Neural cell (in vitro differentiated cells): ENCODE measurements at regions not wholly inside any gene's neighbourhood (a gene's known extent, or its start where the extent isn't known, plus 50 kb on each side); places are given as distances from the start of the nearest gene placed in this dataset.

ENCODE experiments used
- H2AFZ ChIP-seq: fragments of 200-600, 300-800 bp; sonication (generic), shearing (Covaris generic); 2 replicates; pipeline ENCODE4 v1.6.0; 2014; ENCODE audit warnings: low read depth, mild to moderate bottlenecking, antibody characterized with exemption, low read length, moderate library complexity
- H3F3A ChIP-seq: fragments of 200-600 bp; shearing (Covaris generic); 2 replicates; pipeline ENCODE4 v1.6.1; 2016; ENCODE audit warnings: mild to moderate bottlenecking, moderate library complexity, mixed read lengths, antibody characterized with exemption, low read length; ENCODE audit not compliant: insufficient read depth, poor library complexity, severe bottlenecking
- H3K27ac ChIP-seq: fragments of 200-600, 300-800 bp; sonication (generic), shearing (Covaris generic); 2 replicates; pipeline ENCODE4 v1.5.1; 2014; ENCODE audit warnings: mild to moderate bottlenecking, low read length, moderate library complexity
- H3K27me3 ChIP-seq: fragments of 300-800, 200-600 bp; sonication (generic), shearing (Covaris generic); 2 replicates; pipeline ENCODE4 v1.6.0; 2014; ENCODE audit warnings: mild to moderate bottlenecking, low read depth, low read length, moderate library complexity; ENCODE audit not compliant: insufficient read depth
- H3K36me3 ChIP-seq: fragments of 300-800, 200-600 bp; sonication (generic), shearing (Covaris generic); 2 replicates; pipeline ENCODE4 v1.5.1; 2014; ENCODE audit warnings: mild to moderate bottlenecking, antibody characterized with exemption, low read length, moderate library complexity; ENCODE audit not compliant: insufficient read depth
- H3K4me2 ChIP-seq: fragments of 300-800, 200-600 bp; sonication (generic), shearing (Covaris generic); 2 replicates; pipeline ENCODE4 v1.6.0; 2014; ENCODE audit warnings: mild to moderate bottlenecking, low read length
- H3K4me3 ChIP-seq: fragments of 300-800, 200-600 bp; sonication (generic), shearing (Covaris generic); 2 replicates; pipeline ENCODE4 v1.5.1; 2014; ENCODE audit warnings: mild to moderate bottlenecking, low read length, moderate library complexity
- H3K79me2 ChIP-seq: fragments of 200-600 bp; shearing (Covaris generic); replicated peaks from 2 replicates; pipeline ENCODE4 v1.6.0; 2014; ENCODE audit warnings: mild to moderate bottlenecking, low read length, moderate library complexity; ENCODE audit not compliant: insufficient read depth
- H3K9ac ChIP-seq: fragments of 300-800, 200-600 bp; sonication (generic), shearing (Covaris generic); 2 replicates; pipeline ENCODE4 v1.6.1; 2016; ENCODE audit warnings: mild to moderate bottlenecking, low read length, mixed read lengths
- H3K9me2 ChIP-seq: fragments of 200-600 bp; shearing (Covaris generic); 2 replicates; pipeline ENCODE4 v1.6.1; 2016; ENCODE audit warnings: mild to moderate bottlenecking, low read length, mixed read lengths; ENCODE audit not compliant: insufficient read depth
- H3K9me3 ChIP-seq: fragments of 200-600, 300-800 bp; sonication (generic), shearing (Covaris generic); 2 replicates; pipeline ENCODE4 v1.6.1; 2016; ENCODE audit warnings: mild to moderate bottlenecking, mixed run types, low read length, moderate library complexity, mixed read lengths
- H4K20me1 ChIP-seq: fragments of 200-600 bp; shearing (Covaris generic); 2 replicates; pipeline ENCODE4 v1.6.1; 2016; ENCODE audit warnings: mild to moderate bottlenecking, mixed run types; ENCODE audit not compliant: insufficient read depth
- EP300 ChIP-seq: fragments of 450-650 bp; conservative IDR thresholded peaks from 2 replicates; pipeline ENCODE4 v1.6.1; 2014; ENCODE audit warnings: antibody characterized with exemption, mild to moderate bottlenecking, moderate library complexity; ENCODE audit not compliant: poor library complexity, severe bottlenecking
- EZH2 ChIP-seq: fragments of 200-600, 300-800 bp; shearing (Covaris generic), sonication (generic); IDR thresholded peaks from 2 replicates; pipeline ENCODE4 v1.6.1; 2014; ENCODE audit warnings: antibody characterized with exemption, low read length, borderline replicate concordance, mild to moderate bottlenecking; ENCODE audit not compliant: insufficient read depth, poor library complexity, severe bottlenecking
- MXI1 ChIP-seq: fragments of 450-650 bp; conservative IDR thresholded peaks from 2 replicates; pipeline ENCODE4 v1.6.1; 2014; ENCODE audit warnings: antibody characterized with exemption, mild to moderate bottlenecking; ENCODE audit not compliant: poor library complexity, severe bottlenecking
- POLR2AphosphoS5 ChIP-seq: IDR thresholded peaks from 2 replicates; pipeline ENCODE4 v1.6.1; 2012
- RAD21 ChIP-seq: fragments of 450-650 bp; conservative IDR thresholded peaks from 2 replicates; pipeline ENCODE4 v1.6.1; 2014; ENCODE audit warnings: antibody characterized with exemption, mild to moderate bottlenecking, moderate library complexity
- SMC3 ChIP-seq: fragments of 450-650 bp; conservative IDR thresholded peaks from 2 replicates; pipeline ENCODE4 v1.6.1; 2014; ENCODE audit warnings: antibody characterized with exemption, mild to moderate bottlenecking, moderate library complexity; ENCODE audit not compliant: poor library complexity
- TAF1 ChIP-seq: IDR thresholded peaks from 2 replicates; pipeline ENCODE4 v1.6.1; 2012; ENCODE audit warnings: low read depth
- TF ChIP-seq, protein P1 (sequence below): fragments of 450-650 bp; IDR thresholded peaks from 2 replicates; pipeline ENCODE4 v1.5.1; 2014; ENCODE audit warnings: antibody characterized with exemption, mild to moderate bottlenecking, moderate library complexity; ENCODE audit not compliant: poor library complexity, severe bottlenecking
- TF ChIP-seq, protein P2 (sequence below): IDR thresholded peaks from 2 replicates; pipeline ENCODE4 v1.6.1; 2012; ENCODE audit warnings: borderline replicate concordance

DNA sequence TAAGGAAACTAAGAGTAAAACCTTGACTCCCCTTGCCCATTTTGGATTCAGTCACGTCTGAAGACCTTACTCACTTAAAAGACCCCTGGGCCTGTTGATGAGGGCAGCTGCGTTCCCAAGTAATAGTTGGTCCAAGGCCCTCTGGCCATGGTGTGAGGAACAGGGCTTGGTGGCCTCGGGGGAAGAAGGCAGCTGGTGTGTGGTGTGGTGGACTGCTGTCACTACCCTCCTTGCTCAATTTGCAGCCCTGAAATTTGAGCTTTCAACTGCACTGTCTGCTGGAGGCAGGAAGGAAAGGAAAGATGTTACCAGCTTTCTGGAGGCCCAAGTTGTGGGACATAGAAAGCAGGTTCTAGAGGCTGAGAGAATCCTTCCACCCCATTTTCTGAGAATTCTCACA is 128.2 kb downstream of the SLC38A6 start:
- TF ChIP-seq TAF1 (no peak), EZH2 (no peak), RAD21 (no peak), MXI1 (no peak), POLR2AphosphoS5 (no peak), SMC3 (no peak), EP300 (no peak)
- TF ChIP-seq, protein P1, sequence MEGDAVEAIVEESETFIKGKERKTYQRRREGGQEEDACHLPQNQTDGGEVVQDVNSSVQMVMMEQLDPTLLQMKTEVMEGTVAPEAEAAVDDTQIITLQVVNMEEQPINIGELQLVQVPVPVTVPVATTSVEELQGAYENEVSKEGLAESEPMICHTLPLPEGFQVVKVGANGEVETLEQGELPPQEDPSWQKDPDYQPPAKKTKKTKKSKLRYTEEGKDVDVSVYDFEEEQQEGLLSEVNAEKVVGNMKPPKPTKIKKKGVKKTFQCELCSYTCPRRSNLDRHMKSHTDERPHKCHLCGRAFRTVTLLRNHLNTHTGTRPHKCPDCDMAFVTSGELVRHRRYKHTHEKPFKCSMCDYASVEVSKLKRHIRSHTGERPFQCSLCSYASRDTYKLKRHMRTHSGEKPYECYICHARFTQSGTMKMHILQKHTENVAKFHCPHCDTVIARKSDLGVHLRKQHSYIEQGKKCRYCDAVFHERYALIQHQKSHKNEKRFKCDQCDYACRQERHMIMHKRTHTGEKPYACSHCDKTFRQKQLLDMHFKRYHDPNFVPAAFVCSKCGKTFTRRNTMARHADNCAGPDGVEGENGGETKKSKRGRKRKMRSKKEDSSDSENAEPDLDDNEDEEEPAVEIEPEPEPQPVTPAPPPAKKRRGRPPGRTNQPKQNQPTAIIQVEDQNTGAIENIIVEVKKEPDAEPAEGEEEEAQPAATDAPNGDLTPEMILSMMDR, result no peak
- TF ChIP-seq, protein P2, sequence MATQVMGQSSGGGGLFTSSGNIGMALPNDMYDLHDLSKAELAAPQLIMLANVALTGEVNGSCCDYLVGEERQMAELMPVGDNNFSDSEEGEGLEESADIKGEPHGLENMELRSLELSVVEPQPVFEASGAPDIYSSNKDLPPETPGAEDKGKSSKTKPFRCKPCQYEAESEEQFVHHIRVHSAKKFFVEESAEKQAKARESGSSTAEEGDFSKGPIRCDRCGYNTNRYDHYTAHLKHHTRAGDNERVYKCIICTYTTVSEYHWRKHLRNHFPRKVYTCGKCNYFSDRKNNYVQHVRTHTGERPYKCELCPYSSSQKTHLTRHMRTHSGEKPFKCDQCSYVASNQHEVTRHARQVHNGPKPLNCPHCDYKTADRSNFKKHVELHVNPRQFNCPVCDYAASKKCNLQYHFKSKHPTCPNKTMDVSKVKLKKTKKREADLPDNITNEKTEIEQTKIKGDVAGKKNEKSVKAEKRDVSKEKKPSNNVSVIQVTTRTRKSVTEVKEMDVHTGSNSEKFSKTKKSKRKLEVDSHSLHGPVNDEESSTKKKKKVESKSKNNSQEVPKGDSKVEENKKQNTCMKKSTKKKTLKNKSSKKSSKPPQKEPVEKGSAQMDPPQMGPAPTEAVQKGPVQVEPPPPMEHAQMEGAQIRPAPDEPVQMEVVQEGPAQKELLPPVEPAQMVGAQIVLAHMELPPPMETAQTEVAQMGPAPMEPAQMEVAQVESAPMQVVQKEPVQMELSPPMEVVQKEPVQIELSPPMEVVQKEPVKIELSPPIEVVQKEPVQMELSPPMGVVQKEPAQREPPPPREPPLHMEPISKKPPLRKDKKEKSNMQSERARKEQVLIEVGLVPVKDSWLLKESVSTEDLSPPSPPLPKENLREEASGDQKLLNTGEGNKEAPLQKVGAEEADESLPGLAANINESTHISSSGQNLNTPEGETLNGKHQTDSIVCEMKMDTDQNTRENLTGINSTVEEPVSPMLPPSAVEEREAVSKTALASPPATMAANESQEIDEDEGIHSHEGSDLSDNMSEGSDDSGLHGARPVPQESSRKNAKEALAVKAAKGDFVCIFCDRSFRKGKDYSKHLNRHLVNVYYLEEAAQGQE, result no peak
- H4K20me1 ChIP-seq, result no peaks in the 10 kb centered on the region

DNA sequence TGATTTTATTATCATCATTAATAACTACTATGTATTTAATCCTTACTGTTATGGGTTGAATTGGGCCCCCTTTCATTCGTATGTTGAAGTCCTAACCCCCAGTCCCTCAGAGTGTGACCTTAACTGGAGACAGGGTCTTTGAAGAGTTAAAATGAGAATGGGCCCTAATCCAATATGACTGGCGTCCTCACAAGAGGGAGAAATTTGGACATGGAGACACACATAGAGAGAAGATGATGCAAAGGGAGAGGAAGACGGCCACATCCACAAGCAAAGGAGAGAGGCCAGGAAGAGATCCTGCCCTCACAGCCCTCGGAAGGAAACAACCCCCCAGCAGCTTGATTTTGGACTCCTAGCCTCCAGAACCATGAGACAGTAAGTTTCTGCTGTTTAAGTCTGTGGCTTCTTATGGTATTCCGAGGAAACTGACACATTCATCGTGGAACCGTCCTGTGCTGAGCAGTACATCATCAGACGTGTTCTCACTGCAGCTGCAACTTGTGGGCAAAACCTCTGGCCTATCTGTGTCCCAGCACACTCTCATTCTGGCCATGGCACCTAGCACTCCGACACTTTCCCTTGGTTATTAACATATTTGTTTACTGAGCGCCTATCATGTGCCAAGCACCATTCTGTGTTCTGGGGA is 127.6 kb downstream of the SLC38A6 start:
- Histone ChIP-seq H3K4me2 (no peak overlapping the region), H3K36me3 (no peaks in the 10 kb centered on the region), H3K27ac (no peak overlapping the region), H3F3A (peaks cover under 1% of the 10 kb centered on the region), H3K9ac (no peak overlapping the region), H3K4me3 (no peak overlapping the region), H4K20me1 (no peaks in the 10 kb centered on the region), H3K9me2 (no peaks in the 10 kb centered on the region), H3K9me3 (no peaks in the 10 kb centered on the region), H2AFZ (no peak overlapping the region), H3K79me2 (no peaks in the 10 kb centered on the region), H3K27me3 (no peaks in the 10 kb centered on the region)
- no peak for TF ChIP-seq SMC3
- no peak for TF ChIP-seq MXI1
- TF ChIP-seq, protein P1, result no peak
- TF ChIP-seq, protein P2, result no peak
- no peak for TF ChIP-seq EP300
- no peak for TF ChIP-seq EZH2
- TF ChIP-seq POLR2AphosphoS5, result no peak
- TF ChIP-seq TAF1, result no peak
- no peak for TF ChIP-seq RAD21

More for the DNA sequence above, 128.2 kb downstream of the SLC38A6 start:
- H3K9me2 ChIP-seq, result no peaks in the 10 kb centered on the region
- no peak overlapping the region for H2AFZ ChIP-seq
- H3K36me3 ChIP-seq, result no peaks in the 10 kb centered on the region
- H3K79me2 ChIP-seq, result no peaks in the 10 kb centered on the region
- no peak overlapping the region for H3K4me3 ChIP-seq
- H3F3A ChIP-seq, result no peaks in the 10 kb centered on the region
- no peaks in the 10 kb centered on the region for H3K27me3 ChIP-seq
- no peak overlapping the region for H3K9ac ChIP-seq
- H3K9me3 ChIP-seq, result no peaks in the 10 kb centered on the region
- no peak overlapping the region for H3K4me2 ChIP-seq
- no peak overlapping the region for H3K27ac ChIP-seq
